ENCODE measurements at regions not wholly inside any gene's neighbourhood (a gene's known extent, or its start where the extent isn't known, plus 50 kb on each side); places are given as distances from the start of the nearest gene placed in this dataset.

- Histone ChIP-seq H3K9me3 (ENCODE audit: control insufficient read depth, low read depth, low read length) (no peaks in the 10 kb centered on the region), H2BK15ac (ENCODE audit: low read depth, low read length) (no peak overlapping the region), H4K5ac (ENCODE audit: insufficient read length, low read depth, low read length) (no peak overlapping the region), H3T11ph (ENCODE audit: low read length) (no peak overlapping the region), H3K18ac (ENCODE audit: insufficient read length, low read depth, low read length) (no peak overlapping the region), H3K4ac (ENCODE audit: low read depth, low read length) (no peak overlapping the region), H3K79me2 (ENCODE audit: insufficient read depth, low read length) (no peaks in the 10 kb centered on the region), H3K23ac (ENCODE audit: insufficient read length, low read depth, low read length) (no peak overlapping the region), H2BK20ac (ENCODE audit: low read depth, low read length, poor library complexity, severe bottlenecking) (no peak overlapping the region), H3K79me1 (ENCODE audit: insufficient read depth, low read depth, low read length, poor library complexity, severe bottlenecking) (no peaks in the 10 kb centered on the region), H3K27me3 (ENCODE audit: insufficient read depth, low read length) (peaks cover 4% of the 10 kb centered on the region; the same call in 1 of the 2 replicates), H3K4me2 (ENCODE audit: insufficient read depth, insufficient read length, low read length) (no peak overlapping the region), H2BK12ac (ENCODE audit: insufficient read length, low read depth, low read length) (no peak overlapping the region), H4K20me1 (ENCODE audit: control insufficient read depth, insufficient read depth, insufficient read length) (no peaks in the 10 kb centered on the region), H3K23me2 (ENCODE audit: insufficient read length, low read depth, low read length, poor library complexity, severe bottlenecking) (no peaks in the 10 kb centered on the region), H3K14ac (ENCODE audit: insufficient read depth, low read length) (no peak overlapping the region), H3K27ac (ENCODE audit: insufficient read length, low read depth, low read length) (no peak overlapping the region), H2BK5ac (ENCODE audit: insufficient read length, low read length) (no peak overlapping the region), H4K8ac (replicated peaks; ENCODE audit: insufficient read length, low read depth, low read length) (no peak overlapping the region), H3K4me1 (ENCODE audit: insufficient read depth, low read length) (no peaks in the 10 kb centered on the region), H3K9ac (ENCODE audit: extremely low read depth, insufficient read length, low read length) (no peak overlapping the region), H2AK5ac (ENCODE audit: insufficient read length, low read length) (no peak overlapping the region), H2BK120ac (ENCODE audit: low read depth, low read length, poor library complexity, severe bottlenecking) (no peak overlapping the region), H2AFZ (ENCODE audit: low read length) (no peak overlapping the region), H3K56ac (ENCODE audit: insufficient read length, low read depth, low read length) (no peak overlapping the region), H4K91ac (ENCODE audit: insufficient read length, low read depth, low read length) (no peak overlapping the region)
- TF ChIP-seq CTCF (conservative IDR thresholded peaks at IDR 0.05): no peak
- Mint-ChIP-seq H3K4me3 (no peak overlapping the region), H3K4me1 (peaks cover 12 to 18% of the 10 kb centered on the region in 2 experiments), H3K9me3 (peaks cover 2 to 3% of the 10 kb centered on the region in 2 experiments; a peak in 4 of 5 replicates), H3K27ac (no peak overlapping the region), H3K36me3 (ENCODE audit: insufficient read depth in 1 of 3, low read depth in 3 of 3) (peaks cover 0 to 2% (median 2%) of the 10 kb centered on the region in 3 experiments; a peak in 3 of 7 replicates), H3K27me3 (ENCODE audit: low read depth) (peaks cover 52% of the 10 kb centered on the region)
- no CpG with 5 or more reads among the region's 6 CpGs for WGBS (ENCODE audit: extremely low coverage, insufficient read length, low lambda C conversion rate)
- no peak for DNase-seq
Observed at GRCh38 chr3:193984876-193985275, 151.1 kb upstream of the HES1 start.

Data from H9 (cell line).